ENCODE measurements at regions not wholly inside any gene's neighbourhood (a gene's known extent, or its start where the extent isn't known, plus 50 kb on each side); places are given as distances from the start of the nearest gene placed in this dataset.
"Not testable (repeated sequence)": the region's sequence is repeated elsewhere in the genome, so short reads cannot be mapped to it uniquely, and the experiment has no call there.

DNA sequence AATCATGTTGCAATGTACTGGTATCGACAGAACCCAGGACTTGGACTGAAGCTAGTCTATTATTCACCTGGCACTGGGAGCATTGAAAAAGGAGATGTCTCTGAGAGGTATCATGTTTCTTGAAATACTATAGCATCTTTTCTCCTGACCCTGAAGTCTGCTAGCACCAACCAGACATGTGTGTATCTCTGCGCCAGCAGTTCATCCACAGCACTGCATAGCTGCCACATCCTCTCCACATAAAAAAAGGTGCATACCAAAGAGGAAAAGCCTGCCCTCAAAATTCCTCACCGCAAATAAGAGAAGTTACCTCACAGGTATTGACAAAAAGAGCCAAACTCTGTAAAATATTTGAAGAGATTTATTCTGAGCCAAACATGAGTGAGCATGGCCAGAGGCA is 99.5 kb upstream of the PRSS3 start:
- DNase-seq: no peak

DNA sequence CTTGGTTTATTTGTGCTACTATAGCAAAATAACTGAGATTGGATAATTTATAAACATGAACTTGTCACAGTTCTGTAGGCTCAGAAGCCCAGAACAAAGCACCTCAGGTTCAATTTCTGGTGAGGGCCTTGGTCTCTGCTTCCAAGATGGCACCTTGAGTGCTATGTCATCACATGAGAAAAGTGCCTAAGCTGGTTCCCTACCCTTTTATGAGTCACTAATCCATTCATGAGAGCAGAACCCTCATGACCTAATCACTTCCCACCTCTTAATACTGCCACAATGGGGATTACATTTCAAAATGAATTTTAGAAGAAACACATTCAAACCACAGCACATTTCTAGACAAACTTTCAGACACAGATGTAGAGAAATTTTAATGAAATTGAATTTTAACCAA is 98.2 kb upstream of the PRSS3 start:
- DNase-seq: no peak

DNA sequence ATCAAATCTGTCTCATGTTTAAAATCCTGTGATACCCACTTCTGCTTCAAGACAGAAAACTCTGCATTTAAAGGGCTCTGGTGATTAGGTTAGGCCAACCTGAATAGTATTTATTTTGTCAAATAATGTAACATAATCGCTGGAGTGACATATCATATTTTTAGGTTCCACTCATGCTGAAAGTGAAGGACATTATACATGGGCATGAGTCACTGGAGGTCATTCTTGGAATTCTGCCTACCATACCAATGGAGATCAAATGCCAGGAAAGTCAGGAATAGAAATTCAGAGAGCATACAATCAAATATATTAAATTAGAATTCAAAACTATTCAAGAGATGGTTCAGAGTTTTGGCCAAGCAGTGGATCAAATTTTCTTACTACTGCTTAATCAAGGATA is 97.1 kb upstream of the PRSS3 start:
- DNase-seq: no peak

DNA sequence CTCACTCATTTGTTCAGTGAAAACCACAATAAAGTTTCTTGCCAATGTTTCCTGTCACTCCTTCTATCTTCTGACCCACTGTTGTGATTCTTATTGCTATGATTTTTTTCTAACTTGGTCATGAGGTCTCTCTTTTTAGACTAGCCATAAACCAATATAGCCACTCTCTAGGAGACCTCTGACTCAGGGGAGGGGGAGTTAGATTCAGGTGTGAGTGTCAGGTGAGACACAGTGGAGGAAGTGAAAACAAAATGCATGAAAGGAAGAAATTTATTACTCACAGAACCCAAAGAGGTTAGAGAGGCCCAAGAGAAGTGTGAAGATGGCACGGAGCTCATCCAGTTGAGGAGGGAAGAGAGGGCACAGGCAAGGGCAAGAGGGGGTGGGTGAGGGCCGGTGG is 94.4 kb upstream of the PRSS3 start:
- DNase-seq: not testable (repeated sequence)

DNA sequence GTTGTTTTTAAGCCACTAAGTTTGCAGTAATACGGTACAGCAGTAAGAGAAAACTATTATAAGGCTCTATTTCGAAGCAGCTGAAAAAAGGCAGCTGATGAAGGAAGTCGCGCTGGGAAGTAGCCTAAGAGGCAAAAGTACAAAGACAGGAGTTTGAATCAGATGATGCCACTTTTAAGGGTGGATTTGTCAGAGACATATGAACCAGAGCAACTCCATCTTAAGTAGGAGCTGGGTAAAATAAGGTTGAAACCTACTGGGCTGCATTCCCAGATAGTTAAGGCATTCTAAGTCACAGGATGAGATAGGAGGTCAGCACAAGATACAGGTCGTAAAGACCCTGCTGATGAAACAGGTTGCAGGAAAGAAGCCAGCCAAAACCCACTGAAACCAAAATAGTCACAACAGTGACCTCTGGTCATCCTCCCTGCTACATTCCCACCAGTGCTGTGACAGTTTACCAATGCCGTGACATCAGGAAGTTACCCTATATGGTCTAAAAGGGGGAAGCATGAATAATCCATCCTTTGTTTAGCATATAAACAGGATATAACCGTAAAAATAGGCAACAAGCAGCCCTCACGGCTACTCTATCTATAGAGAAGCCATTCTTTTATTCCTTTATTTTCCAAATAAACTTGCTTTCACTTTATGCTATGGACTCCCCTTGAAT is 91.8 kb upstream of the PRSS3 start:
- DNase-seq: no peak

DNA sequence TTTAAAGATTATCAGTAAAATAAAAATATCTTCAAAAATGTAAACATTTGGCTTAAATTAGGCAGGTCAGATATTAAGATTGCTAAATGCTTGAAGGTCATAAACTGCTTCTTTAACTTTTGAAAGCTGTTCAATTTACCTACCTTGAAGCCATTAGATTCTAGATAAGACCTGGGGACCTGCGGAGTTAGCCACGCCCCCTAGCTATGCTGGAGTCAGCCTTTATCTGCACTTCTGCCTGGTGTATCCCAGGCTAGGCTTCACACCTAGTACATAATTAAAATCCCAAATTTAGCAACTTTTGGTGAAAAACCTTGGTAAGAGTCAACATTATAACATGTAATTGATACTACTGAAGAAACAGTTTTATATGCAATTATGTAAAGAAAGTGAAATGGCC is 89.9 kb upstream of the PRSS3 start:
- DNase-seq: not testable (repeated sequence)

DNA sequence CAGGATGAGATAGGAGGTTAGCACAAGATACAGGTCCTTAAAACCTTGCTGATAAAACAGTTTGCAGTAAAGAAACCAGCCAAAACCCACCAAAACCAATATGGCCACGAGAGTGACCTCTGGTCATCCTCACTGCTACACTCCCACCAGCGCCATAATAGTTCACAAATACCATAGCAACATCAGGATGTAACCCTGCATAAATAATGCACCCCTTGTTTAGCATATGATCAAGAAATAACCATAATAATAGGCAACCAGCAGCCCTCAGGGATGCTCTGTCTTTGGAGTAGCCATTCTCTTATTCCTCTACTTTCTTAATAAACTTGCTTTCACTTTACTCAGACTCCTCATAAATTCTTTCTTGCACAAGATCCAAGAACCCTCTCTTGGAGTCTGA is 86.9 kb upstream of the PRSS3 start:
- no peak for DNase-seq

DNA sequence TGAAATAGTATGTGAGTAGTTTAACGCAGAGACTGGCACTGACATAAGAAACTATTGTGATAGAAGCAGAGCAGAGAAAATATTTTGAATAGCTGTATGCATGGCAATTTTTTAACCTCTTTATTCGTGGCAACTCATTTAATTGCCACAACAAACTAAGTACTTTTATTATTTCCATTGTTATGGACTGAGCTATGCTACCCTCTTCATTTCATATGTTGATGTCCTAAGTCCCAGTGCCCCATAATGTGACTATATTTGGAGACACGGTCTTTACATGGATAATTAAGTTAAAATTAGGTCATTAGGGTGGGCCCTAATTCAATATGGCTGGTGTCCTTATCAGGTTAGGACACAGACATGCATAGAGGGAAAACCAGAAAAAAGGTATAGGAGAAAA is 86.1 kb upstream of the PRSS3 start:
- no peak for DNase-seq

DNA sequence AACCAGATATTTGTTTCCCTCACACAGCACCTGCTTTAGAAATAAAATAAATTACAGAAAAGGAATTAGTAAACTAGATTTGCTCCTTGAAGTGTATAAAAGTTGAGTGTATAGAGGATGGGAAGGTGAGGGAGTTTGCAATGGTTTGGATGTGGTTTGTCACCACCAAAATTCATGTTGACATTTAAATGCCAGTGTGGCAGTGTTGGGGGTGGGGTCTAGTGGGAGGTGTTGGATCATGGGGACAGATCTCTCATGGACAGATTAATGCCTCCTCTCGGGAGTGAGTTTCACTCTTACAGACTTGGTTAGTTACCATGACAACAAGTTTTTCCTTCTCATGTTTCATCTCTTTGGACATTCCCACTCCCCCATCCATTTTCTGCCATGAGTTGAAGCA is 83.9 kb upstream of the PRSS3 start:
- not testable (repeated sequence) for DNase-seq

DNA sequence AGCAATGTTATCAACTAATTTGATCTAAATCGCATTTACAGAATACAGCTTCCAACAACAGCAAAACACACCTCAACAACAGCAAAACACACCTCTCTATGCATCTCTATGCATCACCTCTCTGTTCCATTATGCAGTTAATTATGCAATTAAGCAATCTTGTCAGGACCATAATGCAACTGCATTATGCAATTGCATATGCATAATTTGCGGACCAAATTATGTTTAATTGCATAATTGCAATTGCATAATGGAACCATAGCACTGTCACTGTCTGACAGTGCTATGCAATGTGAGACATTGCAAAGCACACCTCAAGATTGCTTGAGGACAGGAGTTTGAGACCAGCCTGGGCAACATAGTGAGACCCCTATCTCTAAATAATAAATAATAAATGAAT is 80.4 kb upstream of the PRSS3 start:
- DNase-seq: no peak

DNA sequence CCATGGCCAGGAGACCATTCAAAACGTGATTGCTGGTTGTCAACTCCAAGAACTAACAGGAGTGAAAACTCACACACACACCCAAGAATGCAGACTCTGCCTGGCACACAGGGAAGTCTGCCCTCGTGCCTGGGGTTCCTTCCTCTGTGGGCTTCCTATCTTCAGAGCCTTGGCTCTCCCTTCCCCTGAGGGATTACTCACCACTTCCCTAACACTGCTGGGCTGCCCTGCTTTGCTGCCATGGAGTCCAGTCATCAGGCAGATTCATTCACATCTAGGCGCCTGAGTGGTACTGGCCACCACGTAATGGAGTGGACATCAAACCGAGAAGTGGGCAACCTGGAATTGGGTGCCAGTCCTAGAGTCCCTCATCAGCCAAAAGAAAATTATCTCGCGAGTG is 76.4 kb upstream of the PRSS3 start:
- DNase-seq: peak in 1 of 2 donors; percentile 51

DNA sequence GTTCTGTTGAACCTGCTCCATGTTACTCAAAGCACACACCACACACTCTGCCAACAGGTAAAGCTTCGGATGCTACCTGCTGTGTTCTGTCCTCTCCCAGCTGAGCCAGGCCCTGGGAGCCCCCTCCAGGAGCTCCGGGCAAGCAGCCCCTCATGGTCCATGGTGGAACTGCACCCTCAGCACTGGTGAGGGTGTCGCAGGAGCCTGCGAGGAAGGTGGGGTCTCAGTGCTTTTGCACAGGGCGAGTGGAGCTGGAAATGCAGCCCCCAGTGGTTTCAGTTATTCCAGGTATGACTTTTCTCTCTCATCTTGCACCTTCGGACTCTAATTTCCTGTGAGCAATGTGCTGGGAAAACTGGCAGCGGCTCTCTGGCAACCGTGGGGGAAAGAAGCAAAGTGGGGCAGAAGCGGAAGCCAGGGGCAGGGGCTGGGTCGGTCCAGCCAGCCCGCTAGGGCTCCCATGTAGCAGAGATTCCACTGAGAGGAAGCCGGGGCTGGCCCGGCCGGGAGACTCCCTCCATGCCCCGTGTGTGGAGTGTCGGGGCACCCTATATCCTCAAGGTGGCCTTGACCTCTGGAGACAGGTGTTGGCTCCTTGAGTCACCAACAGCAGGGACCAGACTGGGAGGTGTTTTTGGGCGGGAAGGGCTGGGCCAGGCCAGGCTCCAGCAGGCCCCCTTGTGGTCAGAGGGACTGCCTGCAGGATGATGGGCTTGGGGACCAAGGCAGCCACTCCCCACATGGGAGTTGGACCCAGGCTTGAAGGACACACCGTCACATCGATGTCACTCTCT is 75.6 kb upstream of the PRSS3 start:
- DNase-seq: peak; percentile 2 to 28

DNA sequence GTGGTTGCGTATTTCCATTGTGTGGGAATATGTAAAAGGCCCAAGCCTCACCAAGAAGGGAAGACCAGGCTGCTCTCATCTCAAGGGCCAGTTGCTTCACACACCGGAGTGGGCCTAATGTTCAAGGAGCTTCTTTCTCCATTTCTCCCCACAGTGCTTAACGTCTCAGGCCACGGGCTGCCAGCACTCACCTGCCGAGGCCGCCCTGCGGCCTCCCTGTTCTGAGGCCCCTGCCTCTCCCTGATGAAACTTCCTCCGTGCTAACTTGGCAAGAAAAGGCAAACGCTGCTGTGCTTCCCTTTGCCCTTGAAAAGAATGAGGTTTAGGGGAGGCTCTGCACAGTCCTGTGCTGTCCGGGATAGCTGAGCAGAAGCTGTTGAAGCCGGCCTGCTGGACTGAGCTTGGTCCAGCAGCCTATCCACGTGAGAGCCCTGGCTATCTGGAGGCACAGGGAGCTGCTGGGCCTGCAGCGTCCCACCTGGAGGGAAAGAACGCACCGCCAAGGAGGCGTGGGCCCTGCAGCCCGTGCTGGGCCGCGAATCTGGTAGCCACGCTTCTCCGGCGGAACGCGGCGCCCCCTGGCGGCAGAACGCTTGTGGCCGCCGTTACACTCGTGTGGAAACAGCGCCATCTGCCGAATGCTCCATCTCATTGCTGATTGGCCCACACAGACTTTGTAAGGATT is 73.5 kb upstream of the PRSS3 start:
- DNase-seq: peak; percentile 82 to 85

DNA sequence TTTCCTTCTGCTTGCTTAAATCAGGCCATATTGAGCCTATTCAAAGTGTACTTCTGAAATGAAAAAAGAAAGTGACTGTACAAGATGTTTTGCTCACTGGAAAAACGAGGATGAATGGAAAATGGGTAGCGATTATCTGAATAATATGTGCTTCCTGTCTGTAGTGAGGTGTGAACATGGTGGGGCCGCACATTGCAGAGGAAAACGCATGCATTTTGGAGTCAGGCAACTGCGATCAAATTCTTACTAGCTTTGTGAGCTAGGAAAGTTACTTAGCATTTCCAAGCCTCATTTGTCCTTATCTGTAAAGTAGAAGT is 73.0 kb upstream of the PRSS3 start:
- no peak for DNase-seq

DNA sequence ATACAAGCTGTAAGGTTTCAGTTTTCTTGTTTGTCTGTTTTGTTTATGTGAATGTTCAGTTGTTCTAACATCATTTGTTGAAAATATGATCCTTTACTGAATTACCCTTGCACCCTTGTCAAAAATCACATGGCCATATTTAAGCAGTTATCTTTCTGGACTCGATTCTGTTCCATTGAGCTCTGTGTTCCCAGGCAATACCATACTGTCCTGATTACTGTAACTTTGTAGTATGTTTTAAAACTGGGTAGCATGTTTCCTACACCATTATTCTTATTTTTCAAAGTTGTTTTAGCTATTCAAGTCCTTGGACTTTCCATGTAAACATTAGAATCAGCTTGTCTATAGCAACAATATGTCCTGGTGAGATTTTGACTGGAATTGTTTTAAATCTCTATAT is 66.7 kb upstream of the PRSS3 start:
- DNase-seq: no peak

DNA sequence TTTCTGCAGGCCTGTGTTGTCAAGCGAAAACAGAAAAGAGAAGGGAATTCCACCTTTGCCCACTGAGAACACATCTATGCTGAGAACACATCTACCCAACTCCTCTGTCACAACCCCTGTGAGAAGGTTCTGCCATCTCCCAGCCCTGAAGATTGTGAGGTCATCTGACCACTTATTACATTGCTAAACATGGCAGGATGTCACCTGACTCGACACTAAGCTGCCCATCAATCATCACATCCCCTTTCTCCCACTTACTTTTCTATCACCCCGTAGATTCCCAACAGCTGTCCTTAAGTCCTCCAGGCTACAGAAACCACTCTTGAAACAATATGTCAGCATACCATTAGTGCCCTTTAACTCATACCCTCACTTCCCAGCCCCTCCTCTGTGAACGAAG is 64.2 kb upstream of the PRSS3 start:
- DNase-seq: no peak

DNA sequence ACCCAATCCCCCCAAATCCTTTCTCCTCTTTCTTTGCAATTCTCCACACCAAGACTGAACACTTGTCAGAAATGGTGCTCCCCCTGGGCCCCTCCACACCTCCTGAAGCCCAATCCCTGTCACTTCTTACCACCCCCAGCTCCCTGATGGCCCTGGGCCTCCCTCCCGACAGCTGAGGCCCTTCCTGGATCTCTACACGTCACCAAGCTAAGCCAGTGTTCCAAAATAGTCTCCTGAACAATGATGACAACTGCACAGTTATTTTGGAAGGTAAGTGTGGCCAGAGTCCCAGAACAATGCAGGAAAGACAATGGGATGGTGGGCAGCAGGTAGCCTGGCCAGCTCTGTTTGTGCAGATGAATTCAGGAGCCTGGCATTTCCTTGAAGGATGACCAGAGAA is 63.7 kb upstream of the PRSS3 start:
- no peak for DNase-seq

DNA sequence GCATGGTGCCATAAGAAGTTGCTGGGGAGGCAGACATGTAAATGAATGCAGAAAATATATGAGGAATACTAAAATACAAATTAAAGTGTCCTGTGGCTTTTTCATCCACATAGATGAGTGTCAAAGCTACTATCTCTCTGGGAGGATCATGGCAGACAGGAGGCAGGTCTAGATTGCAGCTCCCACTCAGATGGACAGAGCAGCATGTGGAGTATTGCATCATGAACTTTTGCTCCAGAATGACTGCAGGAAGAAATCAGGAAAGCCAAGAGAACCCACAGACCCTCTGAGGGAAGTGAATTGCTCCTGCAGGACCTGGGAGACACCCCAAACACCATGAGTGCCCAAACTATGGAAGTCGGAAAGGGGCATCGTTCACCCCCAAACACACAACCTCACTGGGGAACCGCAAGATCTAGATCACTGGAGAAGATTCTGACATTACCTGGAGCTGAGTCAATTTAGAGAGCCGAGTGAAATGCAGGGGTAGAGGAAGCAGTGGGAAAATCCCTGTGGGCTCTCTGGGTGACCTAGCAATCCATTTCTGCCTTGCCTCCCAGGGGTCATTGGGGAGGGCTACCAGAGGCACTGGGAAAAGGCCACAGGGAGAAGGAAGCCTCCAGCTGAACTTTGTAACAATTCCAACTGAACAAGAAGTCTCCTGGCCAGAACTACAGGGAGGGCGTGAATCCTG is 61.0 kb upstream of the PRSS3 start:
- not testable (repeated sequence) for DNase-seq

DNA sequence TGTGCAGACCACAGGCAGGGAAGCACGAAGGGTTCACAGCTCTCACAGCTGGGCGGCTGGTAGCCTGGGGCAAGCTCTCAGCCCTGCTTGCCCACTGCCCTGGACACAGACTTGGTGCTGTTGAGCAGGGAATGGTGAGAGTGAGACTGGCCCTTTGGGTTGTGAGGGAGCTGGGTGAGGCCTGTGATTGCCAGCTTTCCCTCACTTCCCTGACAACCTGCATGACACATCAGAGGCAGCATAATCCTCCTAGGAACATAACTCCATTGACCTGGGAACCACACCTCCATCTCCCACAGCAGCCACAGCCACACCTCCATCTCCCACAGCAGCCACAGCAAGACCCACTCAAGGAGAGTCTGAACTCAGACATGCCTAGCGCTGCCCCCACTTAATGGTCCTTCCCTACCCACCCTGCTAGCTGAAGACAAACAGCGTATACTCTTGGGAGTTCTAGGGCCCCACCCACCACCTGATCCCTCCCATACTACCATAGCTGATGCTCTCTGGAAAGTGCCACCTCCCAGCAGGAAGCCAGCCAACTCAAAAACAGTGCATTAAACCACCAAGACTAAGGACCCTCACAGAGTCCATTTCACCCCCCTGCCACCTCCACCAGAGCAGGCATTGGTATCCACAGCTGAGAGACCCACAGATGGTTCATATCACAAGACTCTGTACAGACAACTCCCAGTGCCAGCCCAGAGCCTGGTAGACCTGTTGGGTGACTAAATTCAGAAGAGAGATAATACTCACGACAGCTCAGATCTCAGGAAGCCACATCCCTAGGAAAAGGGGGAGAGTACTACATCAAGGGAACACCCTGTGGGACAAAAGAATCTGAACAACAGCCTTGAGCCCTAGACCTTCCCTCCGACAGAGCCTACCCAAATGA is 60.2 kb upstream of the PRSS3 start:
- not testable (repeated sequence) for DNase-seq

DNA sequence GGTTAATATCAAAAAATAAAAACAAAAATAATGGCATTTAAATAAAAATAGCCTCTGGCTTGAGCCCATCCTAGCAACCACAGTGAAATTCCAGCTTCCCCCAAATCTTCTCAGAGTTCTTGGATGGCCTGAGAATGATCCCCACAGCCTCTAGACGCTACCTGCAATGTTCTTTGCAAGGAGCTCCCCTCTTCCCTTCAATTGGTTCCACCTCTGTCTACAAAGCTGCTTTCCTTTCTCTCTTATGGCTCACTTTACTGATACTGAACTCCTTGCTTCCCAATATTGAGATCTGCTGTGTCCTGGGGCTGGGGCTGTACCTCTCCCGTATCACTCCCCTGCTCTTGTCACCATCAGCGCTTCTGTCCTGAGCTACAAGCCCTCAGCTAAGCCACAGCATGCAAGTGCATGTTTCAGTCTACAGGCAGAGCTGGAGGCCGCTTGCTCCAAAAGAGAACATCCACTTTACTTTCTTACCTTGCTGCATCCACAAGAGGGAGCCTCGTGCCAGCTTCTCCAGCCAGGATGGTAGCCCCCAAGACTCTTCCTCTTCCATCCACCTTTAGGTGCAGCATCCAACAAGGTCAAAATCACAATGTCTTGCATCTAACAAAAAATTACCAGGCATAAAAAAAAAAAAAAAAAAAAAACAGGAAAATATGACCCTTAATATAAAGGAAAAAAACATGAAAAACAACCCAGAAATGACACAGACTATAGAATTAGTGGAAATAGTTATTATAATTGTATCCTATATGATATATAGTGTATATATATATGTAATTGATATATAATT is 57.4 kb upstream of the PRSS3 start:
- DNase-seq: peak in 1 of 2 donors; percentile 14

DNA sequence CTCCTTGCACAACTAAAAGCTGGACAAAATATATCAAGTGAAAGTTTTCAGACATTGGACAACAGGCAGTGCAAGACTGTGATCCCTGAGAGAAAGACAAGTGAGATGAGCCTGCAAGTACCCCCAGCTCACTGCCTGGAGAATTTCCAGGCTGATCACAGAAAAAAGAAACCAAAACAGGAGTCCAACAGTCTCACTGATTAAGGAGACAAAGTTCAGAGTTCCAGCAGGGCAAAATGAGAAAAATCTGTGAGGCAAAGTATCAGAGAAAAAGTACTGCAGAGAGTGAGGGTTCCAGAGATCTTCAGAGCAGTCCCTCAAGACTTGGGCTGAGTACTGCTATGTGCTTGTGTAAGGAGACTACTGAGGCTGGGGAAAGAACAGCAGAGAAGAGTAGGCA is 56.0 kb upstream of the PRSS3 start:
- DNase-seq: no peak

DNA sequence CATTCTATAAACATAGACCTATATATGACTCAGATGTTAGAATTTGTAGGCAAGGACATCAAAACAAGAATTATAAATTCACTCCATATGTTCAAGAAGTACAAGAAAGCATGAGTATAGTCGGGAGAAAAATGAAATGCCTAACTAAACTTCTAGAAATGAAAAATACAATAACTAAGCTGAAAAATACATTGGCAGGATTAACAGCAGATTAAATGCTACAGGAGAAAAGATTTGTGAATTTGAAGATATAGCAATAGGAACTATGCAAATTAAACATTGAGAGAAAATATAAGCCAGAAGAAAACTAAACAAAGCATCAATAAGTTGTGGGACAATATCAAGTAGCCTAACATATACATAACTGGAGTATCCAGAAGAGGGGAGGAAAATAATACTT is 55.3 kb upstream of the PRSS3 start:
- DNase-seq: no peak
